SU-DHL-6 (cell line): ENCODE measurements at regions not wholly inside any gene's neighbourhood (a gene's known extent, or its start where the extent isn't known, plus 50 kb on each side); places are given as distances from the start of the nearest gene placed in this dataset.

ENCODE experiments used
- H2AFZ ChIP-seq: fragments of 200-600 bp; sonication (generic); 2 replicates; pipeline ENCODE4 v1.6.1; 2014; ENCODE audit warnings: low read depth, mild to moderate bottlenecking, moderate library complexity, mixed read lengths, antibody characterized with exemption, low read length; ENCODE audit not compliant: severe bottlenecking
- H3F3A ChIP-seq: fragments of 200-600 bp; shearing (Covaris generic); 2 replicates; pipeline ENCODE4 v1.6.0; 2016; ENCODE audit warnings: antibody characterized with exemption, mild to moderate bottlenecking; ENCODE audit not compliant: insufficient read depth
- H3K27ac ChIP-seq: fragments of 200-600 bp; sonication (generic); 2 replicates; pipeline ENCODE4 v1.5.1; 2016; ENCODE audit warnings: low read depth, mild to moderate bottlenecking, low read length, moderate library complexity, mixed read lengths
- H3K27me3 ChIP-seq: fragments of 200-600 bp; sonication (generic), shearing (Covaris generic); 2 replicates; pipeline ENCODE4 v1.6.0; 2014; ENCODE audit warnings: mild to moderate bottlenecking, low read length
- H3K36me3 ChIP-seq: fragments of 200-600 bp; sonication (generic); 2 replicates; pipeline ENCODE4 v1.6.1; 2014; ENCODE audit warnings: mild to moderate bottlenecking, low read length, mixed read lengths
- H3K4me2 ChIP-seq: fragments of 300-600, 200-600 bp; shearing (Covaris generic), sonication (generic); 2 replicates; pipeline ENCODE4 v1.6.0; 2014; ENCODE audit warnings: low read length, low read depth, mild to moderate bottlenecking; ENCODE audit not compliant: poor library complexity, severe bottlenecking
- H3K4me3 ChIP-seq: fragments of 200-600 bp; sonication (generic); 2 replicates; pipeline ENCODE4 v1.5.1; 2014; ENCODE audit warnings: antibody characterized with exemption, low read length, mild to moderate bottlenecking, mixed read lengths; ENCODE audit not compliant: insufficient read depth, poor library complexity, severe bottlenecking
- H3K79me2 ChIP-seq: fragments of 200-600 bp; sonication (generic); 2 replicates; pipeline ENCODE4 v1.6.1; 2014; ENCODE audit warnings: mild to moderate bottlenecking, low read length, moderate library complexity; ENCODE audit not compliant: insufficient read depth
- H3K9ac ChIP-seq: fragments of 200-600 bp; sonication (generic); 2 replicates; pipeline ENCODE4 v1.7.0; 2014; ENCODE audit warnings: mild to moderate bottlenecking, low read length
- H3K9me2 ChIP-seq: fragments of 200-600 bp; sonication (generic); replicated peaks from 2 replicates; pipeline ENCODE4 v1.6.1; 2014; ENCODE audit warnings: low read length; ENCODE audit not compliant: insufficient read depth
- H3K9me3 ChIP-seq: fragments of 200-600 bp; sonication (generic); 2 replicates; pipeline ENCODE4 v1.6.1; 2014; ENCODE audit warnings: low read length, mixed read lengths; ENCODE audit not compliant: insufficient read depth
- H4K20me1 ChIP-seq: fragments of 200-600 bp; sonication (generic); 2 replicates; pipeline ENCODE4 v1.6.1; 2014; ENCODE audit warnings: low read depth, mild to moderate bottlenecking, antibody characterized with exemption, low read length, moderate library complexity, mixed read lengths
- CTCF ChIP-seq: fragments of 200-600 bp; sonication (generic); IDR thresholded peaks from one replicate; pipeline ENCODE4 v1.5.1; 2017; ENCODE audit warnings: antibody characterized with exemption, mild to moderate bottlenecking, low read length, moderate library complexity; ENCODE audit not compliant: insufficient read depth, poor library complexity, severe bottlenecking
- EZH2phosphoT487 ChIP-seq: fragments of 200-600 bp; sonication (generic), shearing (Covaris generic); conservative IDR thresholded peaks from 2 replicates; pipeline ENCODE4 v1.6.1; 2018; ENCODE audit warnings: mild to moderate bottlenecking, antibody characterized with exemption, low read length, moderate library complexity, mixed read lengths

DNA sequence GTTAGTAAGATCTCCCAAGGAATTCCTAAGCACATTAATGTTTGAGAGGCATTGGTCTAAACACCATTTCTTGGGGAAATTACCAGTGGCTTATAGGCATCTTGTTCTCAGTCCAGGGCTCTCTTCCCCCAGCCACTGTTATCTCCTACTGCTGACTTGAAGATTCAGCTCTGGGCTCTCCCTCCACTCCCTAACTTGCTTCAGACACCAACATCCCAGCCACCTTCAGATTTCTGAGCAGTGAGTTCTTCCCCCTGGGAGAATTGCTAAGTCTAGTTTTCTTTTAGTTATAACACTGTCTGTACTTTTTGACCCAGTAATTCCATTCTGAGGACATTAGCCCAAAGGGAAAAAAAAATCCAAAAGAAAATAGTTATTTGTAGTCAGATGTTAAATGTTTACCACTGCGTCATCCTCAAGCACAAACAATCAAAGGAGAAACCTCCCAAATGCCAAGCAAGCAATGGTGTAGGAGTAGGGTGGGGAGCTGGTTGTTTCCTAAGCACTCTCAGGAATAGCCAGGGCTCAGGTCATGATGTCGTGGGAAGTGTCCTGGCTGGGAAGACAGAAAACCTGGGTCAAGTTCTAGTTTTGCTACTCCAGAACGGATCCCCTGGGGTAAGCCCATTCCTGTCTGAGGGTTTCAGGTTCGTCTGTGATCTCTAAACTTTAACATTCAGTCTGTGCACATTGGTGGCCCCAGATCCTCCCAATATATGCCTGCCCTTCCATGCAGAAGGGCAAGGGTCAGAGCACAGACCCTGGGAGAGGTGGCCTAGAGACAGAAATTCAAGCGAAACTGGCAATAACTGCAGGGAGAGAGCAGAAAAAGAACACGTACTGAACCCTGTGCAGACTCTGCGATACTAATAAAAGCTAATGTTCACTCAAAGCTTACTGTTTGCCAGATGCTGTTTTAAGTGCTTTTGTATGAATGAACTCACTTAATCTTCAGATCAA lies 191.1 kb upstream of the FGGY start:
- Histone ChIP-seq H3K27me3 (no peaks in the 10 kb centered on the region), H3F3A (no peaks in the 10 kb centered on the region), H3K27ac (no peak overlapping the region), H4K20me1 (no peaks in the 10 kb centered on the region), H3K9me3 (no peaks in the 10 kb centered on the region), H3K4me2 (no peak overlapping the region), H3K4me3 (no peak overlapping the region), H2AFZ (no peak overlapping the region), H3K9me2 (no peaks in the 10 kb centered on the region), H3K79me2 (no peaks in the 10 kb centered on the region), H3K9ac (no peak overlapping the region), H3K36me3 (no peaks in the 10 kb centered on the region)
- TF ChIP-seq EZH2phosphoT487 (no peak), CTCF (no peak)

DNA sequence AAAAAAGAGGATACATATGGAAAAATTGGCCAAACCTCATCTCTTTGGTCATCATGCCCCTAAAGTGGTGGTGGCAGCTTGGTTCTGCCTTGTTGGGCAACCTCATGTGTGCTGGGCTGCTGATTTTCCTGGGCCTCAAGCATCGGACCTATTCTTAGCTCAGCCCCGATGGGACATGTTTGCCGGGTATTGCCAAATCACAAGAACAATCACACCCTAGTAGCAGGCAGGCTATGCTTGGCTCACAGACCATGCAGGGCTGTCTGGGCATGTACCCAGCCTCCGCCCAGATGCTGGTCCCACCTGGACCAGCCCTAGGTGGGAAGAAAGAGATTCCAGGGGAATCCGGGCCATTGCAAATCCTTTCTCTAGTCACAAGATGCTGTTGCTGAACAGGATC lies 189.4 kb upstream of the FGGY start:
- H3K27ac ChIP-seq: no peak overlapping the region
- TF ChIP-seq CTCF (no peak), EZH2phosphoT487 (no peak)
- H3K4me2 ChIP-seq: no peak overlapping the region
- H4K20me1 ChIP-seq: no peaks in the 10 kb centered on the region
- H3K79me2 ChIP-seq: no peaks in the 10 kb centered on the region
- H3K4me3 ChIP-seq: no peak overlapping the region
- no peaks in the 10 kb centered on the region for H3F3A ChIP-seq
- no peaks in the 10 kb centered on the region for H3K9me3 ChIP-seq
- no peaks in the 10 kb centered on the region for H3K9me2 ChIP-seq
- no peak overlapping the region for H3K9ac ChIP-seq
- no peaks in the 10 kb centered on the region for H3K27me3 ChIP-seq
- H2AFZ ChIP-seq: no peak overlapping the region
- H3K36me3 ChIP-seq: no peaks in the 10 kb centered on the region

DNA sequence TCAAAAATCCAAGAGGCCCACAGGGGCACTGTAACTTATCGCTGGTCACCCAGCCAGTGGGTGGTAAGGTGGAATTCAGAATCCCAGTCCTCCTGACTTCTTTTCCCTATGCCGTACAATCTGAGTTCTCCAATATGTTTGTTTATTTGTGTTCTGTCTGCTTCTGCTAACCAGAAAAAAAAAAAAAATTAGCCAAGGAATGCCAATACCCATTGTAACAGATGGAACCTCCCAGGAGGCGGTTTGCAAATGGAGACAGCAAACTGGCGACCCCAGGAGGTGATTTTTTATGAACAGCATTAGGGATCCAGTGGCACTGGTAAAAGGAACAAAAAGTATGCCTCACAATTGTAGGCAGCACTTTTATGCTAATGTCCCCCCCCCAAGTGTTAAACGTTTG lies 189.0 kb upstream of the FGGY start:
- H3F3A ChIP-seq: no peaks in the 10 kb centered on the region

More for the DNA sequence above, 189.0 kb upstream of the FGGY start:
- Histone ChIP-seq H3K27me3 (no peaks in the 10 kb centered on the region), H3K36me3 (no peaks in the 10 kb centered on the region), H3K4me3 (no peak overlapping the region), H3K9me3 (no peaks in the 10 kb centered on the region), H3K9ac (no peak overlapping the region), H2AFZ (no peak overlapping the region), H3K27ac (no peak overlapping the region), H3K4me2 (no peak overlapping the region), H3K79me2 (no peaks in the 10 kb centered on the region), H4K20me1 (no peaks in the 10 kb centered on the region), H3K9me2 (no peaks in the 10 kb centered on the region)
- TF ChIP-seq EZH2phosphoT487 (no peak), CTCF (no peak)
